Natural killer cell treated with Interleukin-12 subunit alpha and Interleukin-12 subunit beta and Interleukin-15 and Interleukin-18, amount 100 ng/mL, for 72 hours (primary cell): ENCODE measurements at regions not wholly inside any gene's neighbourhood (a gene's known extent, or its start where the extent isn't known, plus 50 kb on each side); places are given as distances from the start of the nearest gene placed in this dataset.
"Not testable (repeated sequence)": the region's sequence is repeated elsewhere in the genome, so short reads cannot be mapped to it uniquely, and the experiment has no call there.

Source experiments
- ATAC-seq, 2 donors: fragments of 150-1000 bp; cut with Tn5 transposase in 1 of 2; sonication (Bioruptor Pico), chemical (Tn5 transposase) in 1 of 2; 2 replicates each; pipeline ENCODE4 v1.10.0; 2021
- DNase-seq: peaks from one replicate; pipeline ENCODE4 v3.0.0; 2022; ENCODE audit warnings: low spot score
- H3K27ac Mint-ChIP-seq, 2 donors: 1 replicate in 1 of 2; 2 replicates in 1 of 2; pipeline ENCODE4 v1.8.0; 2022; ENCODE audit warnings: mixed read lengths in 2 of 2, mild to moderate bottlenecking in 1 of 2, moderate library complexity in 1 of 2
- H3K27me3 Mint-ChIP-seq, 2 donors: 1 replicate in 1 of 2; 2 replicates in 1 of 2; pipeline ENCODE4 v1.8.0; 2022; ENCODE audit warnings: mixed read lengths in 2 of 2
- H3K36me3 Mint-ChIP-seq: one replicate; pipeline ENCODE4 v1.8.0; 2022; ENCODE audit warnings: mixed read lengths
- H3K4me1 Mint-ChIP-seq, 2 donors: 1 replicate in 1 of 2; 2 replicates in 1 of 2; pipeline ENCODE4 v1.8.0; 2022; ENCODE audit warnings: low read depth in 2 of 2, mixed read lengths in 2 of 2, mild to moderate bottlenecking in 1 of 2
- H3K4me3 Mint-ChIP-seq: one replicate; pipeline ENCODE4 v1.8.0; 2022; ENCODE audit warnings: mixed read lengths
- H3K9me3 Mint-ChIP-seq: 2 replicates; pipeline ENCODE4 v1.8.0; 2022; ENCODE audit warnings: mixed read lengths

GRCh38 chr1:79708646-79709265 is 702.2 kb upstream of the ADGRL4 start:
- H3K27me3 Mint-ChIP-seq = no peaks in the 10 kb centered on the region
- DNase-seq (no peak), ATAC-seq (no peak)
- H3K9me3 Mint-ChIP-seq = peaks cover 11% of the 10 kb centered on the region
- H3K36me3 Mint-ChIP-seq = peaks cover 10% of the 10 kb centered on the region
- no peaks in the 10 kb centered on the region for H3K4me1 Mint-ChIP-seq
- no peak overlapping the region for H3K27ac Mint-ChIP-seq
- H3K4me3 Mint-ChIP-seq = no peak overlapping the region

- DNase-seq (no peak), ATAC-seq (no peak)
- peaks cover 19% of the 10 kb centered on the region for H3K9me3 Mint-ChIP-seq
- H3K27ac Mint-ChIP-seq = no peak overlapping the region
- H3K36me3 Mint-ChIP-seq = peaks cover 14% of the 10 kb centered on the region
- no peaks in the 10 kb centered on the region for H3K4me1 Mint-ChIP-seq
- H3K27me3 Mint-ChIP-seq = no peaks in the 10 kb centered on the region
- no peak overlapping the region for H3K4me3 Mint-ChIP-seq
These were observed 698.7 kb upstream of the ADGRL4 start for GRCh38 chr1:79705218-79705617.

- Mint-ChIP-seq H3K27ac (no peak overlapping the region), H3K4me1 (no peaks in the 10 kb centered on the region)
- ATAC-seq = no peak
These were observed 697.5 kb upstream of the ADGRL4 start for GRCh38 chr1:79704067-79704466.

GRCh38 chr1:79702336-79702999 is 695.9 kb upstream of the ADGRL4 start:
- H3K4me3 Mint-ChIP-seq, H3K27me3 Mint-ChIP-seq, DNase-seq, ATAC-seq, H3K27ac Mint-ChIP-seq, H3K4me1 Mint-ChIP-seq: not testable (repeated sequence)
- Mint-ChIP-seq H3K9me3 (peaks cover 33% of the 10 kb centered on the region), H3K36me3 (peaks cover 27% of the 10 kb centered on the region)

More at GRCh38 chr1:79704067-79704466, 697.5 kb upstream of the ADGRL4 start:
- peaks cover 15% of the 10 kb centered on the region for H3K36me3 Mint-ChIP-seq
- H3K9me3 Mint-ChIP-seq = peaks cover 23% of the 10 kb centered on the region
- H3K4me3 Mint-ChIP-seq = no peak overlapping the region
- no peak for DNase-seq
- no peaks in the 10 kb centered on the region for H3K27me3 Mint-ChIP-seq

- Mint-ChIP-seq H3K4me3 (no peak overlapping the region), H3K36me3 (peaks cover 16% of the 10 kb centered on the region), H3K27me3 (no peaks in the 10 kb centered on the region), H3K9me3 (peaks cover 25% of the 10 kb centered on the region), H3K4me1 (no peaks in the 10 kb centered on the region), H3K27ac (no peak overlapping the region)
- no peak for ATAC-seq
- DNase-seq = no peak
These were observed 688.6 kb upstream of the ADGRL4 start for GRCh38 chr1:79695138-79695537.

- H3K36me3 Mint-ChIP-seq = peaks cover 16% of the 10 kb centered on the region
- no peaks in the 10 kb centered on the region for H3K27me3 Mint-ChIP-seq
- no peak for DNase-seq
- H3K9me3 Mint-ChIP-seq = peaks cover 21% of the 10 kb centered on the region
- no peaks in the 10 kb centered on the region for H3K4me1 Mint-ChIP-seq
- no peak overlapping the region for H3K4me3 Mint-ChIP-seq
- no peak overlapping the region for H3K27ac Mint-ChIP-seq
- no peak for ATAC-seq
These were observed 687.7 kb upstream of the ADGRL4 start for GRCh38 chr1:79694241-79694640.

- no peak for ATAC-seq
- DNase-seq = no peak
These were observed 687.0 kb upstream of the ADGRL4 start for GRCh38 chr1:79693441-79694114.

GRCh38 chr1:79692519-79692918 is 686.0 kb upstream of the ADGRL4 start:
- Mint-ChIP-seq H3K27ac (no peak overlapping the region), H3K36me3 (peaks cover 4% of the 10 kb centered on the region), H3K27me3 (no peaks in the 10 kb centered on the region), H3K9me3 (peaks cover 14% of the 10 kb centered on the region), H3K4me3 (no peak overlapping the region), H3K4me1 (no peaks in the 10 kb centered on the region)
- ATAC-seq (no peak), DNase-seq (no peak)

More at GRCh38 chr1:79693441-79694114, 687.0 kb upstream of the ADGRL4 start:
- Mint-ChIP-seq H3K9me3 (peaks cover 14% of the 10 kb centered on the region), H3K27me3 (no peaks in the 10 kb centered on the region), H3K4me1 (no peaks in the 10 kb centered on the region), H3K36me3 (peaks cover 10% of the 10 kb centered on the region), H3K27ac (no peak overlapping the region), H3K4me3 (no peak overlapping the region)

- DNase-seq = no peak
- no peak overlapping the region for H3K4me3 Mint-ChIP-seq
- no peak overlapping the region for H3K27ac Mint-ChIP-seq
- no peaks in the 10 kb centered on the region for H3K4me1 Mint-ChIP-seq
- H3K9me3 Mint-ChIP-seq = peaks cover 19% of the 10 kb centered on the region
- no peak for ATAC-seq
- peaks cover 4% of the 10 kb centered on the region for H3K36me3 Mint-ChIP-seq
- no peaks in the 10 kb centered on the region for H3K27me3 Mint-ChIP-seq
These were observed 682.4 kb upstream of the ADGRL4 start for GRCh38 chr1:79688932-79689331.

GRCh38 chr1:79683420-79683819 is 676.9 kb upstream of the ADGRL4 start:
- no peak for ATAC-seq
- Mint-ChIP-seq H3K36me3 (peaks cover 6% of the 10 kb centered on the region), H3K27ac (no peak overlapping the region), H3K27me3 (no peaks in the 10 kb centered on the region), H3K4me1 (no peaks in the 10 kb centered on the region), H3K9me3 (peaks cover 27% of the 10 kb centered on the region), H3K4me3 (no peak overlapping the region)
- DNase-seq = no peak

- Mint-ChIP-seq H3K4me3 (no peak overlapping the region), H3K36me3 (peaks cover 6% of the 10 kb centered on the region), H3K4me1 (no peaks in the 10 kb centered on the region), H3K9me3 (peaks cover 23% of the 10 kb centered on the region), H3K27me3 (no peaks in the 10 kb centered on the region), H3K27ac (no peak overlapping the region)
- no peak for ATAC-seq
- DNase-seq = no peak
These were observed 675.9 kb upstream of the ADGRL4 start for GRCh38 chr1:79682478-79682877.

GRCh38 chr1:79681382-79681781 is 674.9 kb upstream of the ADGRL4 start:
- no peaks in the 10 kb centered on the region for H3K4me1 Mint-ChIP-seq
- no peaks in the 10 kb centered on the region for H3K27me3 Mint-ChIP-seq
- DNase-seq (no peak), ATAC-seq (no peak)
- peaks cover 22% of the 10 kb centered on the region for H3K9me3 Mint-ChIP-seq
- peaks cover 14% of the 10 kb centered on the region for H3K36me3 Mint-ChIP-seq
- no peak overlapping the region for H3K27ac Mint-ChIP-seq
- no peak overlapping the region for H3K4me3 Mint-ChIP-seq

- ATAC-seq (no peak), DNase-seq (no peak)
- no peaks in the 10 kb centered on the region for H3K4me1 Mint-ChIP-seq
- no peaks in the 10 kb centered on the region for H3K27me3 Mint-ChIP-seq
- H3K9me3 Mint-ChIP-seq = peaks cover 22% of the 10 kb centered on the region
- no peak overlapping the region for H3K27ac Mint-ChIP-seq
- peaks cover 17% of the 10 kb centered on the region for H3K36me3 Mint-ChIP-seq
- H3K4me3 Mint-ChIP-seq = no peak overlapping the region
These were observed 673.4 kb upstream of the ADGRL4 start for GRCh38 chr1:79679916-79680315.
